Suppressor macrophage treated with lipopolysaccharide for 1 hour (primary cell): ENCODE measurements at regions not wholly inside any gene's neighbourhood (a gene's known extent, or its start where the extent isn't known, plus 50 kb on each side); places are given as distances from the start of the nearest gene placed in this dataset.
"Not testable (repeated sequence)": the region's sequence is repeated elsewhere in the genome, so short reads cannot be mapped to it uniquely, and the experiment has no call there.

Experiments used
- DNase-seq, 3 donors: peaks; one replicate each; pipeline ENCODE4 v3.0.0-alpha.2; 2020 to 2022

GRCh38 chrX:94635003-94635402, 961.0 kb downstream of the FAM133A start:
- DNase-seq, result no peak

- DNase-seq, result no peak
Observed at GRCh38 chrX:94645726-94646125, 971.7 kb downstream of the FAM133A start.

- DNase-seq, result no peak
Observed at GRCh38 chrX:94655180-94655579, 981.2 kb downstream of the FAM133A start.

GRCh38 chrX:94662689-94663088, 988.7 kb downstream of the FAM133A start:
- DNase-seq, result no peak

GRCh38 chrX:94676285-94676684, 1002.3 kb downstream of the FAM133A start:
- DNase-seq, result no peak

GRCh38 chrX:94686071-94686470, 1012.1 kb downstream of the FAM133A start:
- no peak for DNase-seq

GRCh38 chrX:94695910-94696309, 1021.9 kb downstream of the FAM133A start:
- no peak for DNase-seq

- not testable (repeated sequence) for DNase-seq
Observed at GRCh38 chrX:94704348-94705256, 1030.6 kb downstream of the FAM133A start.

GRCh38 chrX:94721386-94721785, 1047.4 kb downstream of the FAM133A start:
- DNase-seq, result no peak

GRCh38 chrX:94722578-94722977, 1048.6 kb downstream of the FAM133A start:
- DNase-seq, result no peak

- no peak for DNase-seq
Observed at GRCh38 chrX:94742772-94743171, 1068.8 kb downstream of the FAM133A start.

- DNase-seq, result no peak
Observed at GRCh38 chrX:94743478-94743877, 1069.5 kb downstream of the FAM133A start.

GRCh38 chrX:94744786-94745185, 1070.8 kb downstream of the FAM133A start:
- no peak for DNase-seq

GRCh38 chrX:94751611-94752010, 1077.6 kb downstream of the FAM133A start:
- no peak for DNase-seq

- no peak for DNase-seq
Observed at GRCh38 chrX:94752434-94753169, 1078.6 kb downstream of the FAM133A start.

- no peak for DNase-seq
Observed at GRCh38 chrX:94758130-94758529, 1084.1 kb downstream of the FAM133A start.

- no peak for DNase-seq
Observed at GRCh38 chrX:94775640-94776039, 1101.6 kb downstream of the FAM133A start.

- DNase-seq, result no peak
Observed at GRCh38 chrX:94813541-94813940, 1139.5 kb downstream of the FAM133A start.

GRCh38 chrX:94814216-94814615, 1140.2 kb downstream of the FAM133A start:
- DNase-seq, result no peak

- no peak for DNase-seq
Observed at GRCh38 chrX:94830717-94831116, 1156.7 kb downstream of the FAM133A start.

GRCh38 chrX:94831364-94831763, 1157.4 kb downstream of the FAM133A start:
- DNase-seq, result no peak

GRCh38 chrX:94834226-94834625, 1160.2 kb downstream of the FAM133A start:
- no peak for DNase-seq

- DNase-seq, result no peak
Observed at GRCh38 chrX:94850811-94851210, 1176.8 kb downstream of the FAM133A start.

- no peak for DNase-seq
Observed at GRCh38 chrX:94854251-94854650, 1180.2 kb downstream of the FAM133A start.
